NCI-H1417 (cell line): ENCODE measurements at regions not wholly inside any gene's neighbourhood (a gene's known extent, or its start where the extent isn't known, plus 50 kb on each side); places are given as distances from the start of the nearest gene placed in this dataset.

Experiments
- DNase-seq, 3 experiments: peaks; one replicate each; lab custom pipeline; 2025; lab: John Stamatoyannopoulos, UW

DNA sequence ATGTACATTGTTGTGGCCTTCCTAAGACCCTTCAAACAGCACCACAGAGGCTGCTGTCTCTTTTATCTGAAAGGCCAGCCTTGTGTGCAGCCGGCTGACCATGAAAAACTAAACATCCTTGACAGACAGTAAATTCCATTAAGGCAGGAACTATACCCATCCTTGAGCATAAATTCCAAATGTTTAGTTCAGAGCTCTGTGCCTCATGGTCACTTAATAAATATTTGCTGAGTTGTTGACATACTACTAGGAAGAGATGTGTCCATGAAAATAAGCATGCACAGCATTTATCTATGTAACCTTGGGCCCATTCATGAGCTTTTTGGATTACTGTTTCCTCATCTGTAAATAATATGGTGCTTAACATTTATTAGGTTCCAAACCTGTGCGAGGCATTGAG is 424.8 kb downstream of the HRH4 start:
- DNase-seq = no peak

DNA sequence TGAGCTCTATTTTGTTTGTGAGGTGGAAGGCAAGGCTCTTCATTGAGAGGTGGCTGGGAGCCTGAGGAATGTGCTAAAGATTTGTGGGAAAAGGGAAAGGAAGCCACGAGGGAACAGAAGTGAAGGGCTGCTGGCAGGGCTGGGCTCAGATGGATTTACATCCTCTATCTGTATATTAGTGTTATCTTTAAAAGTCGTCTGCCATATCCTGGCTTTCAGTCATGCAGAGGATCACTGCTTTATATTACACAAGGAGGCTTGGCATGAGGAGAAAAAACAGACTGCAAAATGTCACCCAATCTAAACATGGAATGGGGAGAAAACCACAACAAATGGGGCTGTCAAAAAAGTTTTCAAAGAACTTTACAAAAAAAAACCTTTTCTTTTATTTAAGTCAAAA is 434.4 kb downstream of the HRH4 start:
- DNase-seq = no peak

DNA sequence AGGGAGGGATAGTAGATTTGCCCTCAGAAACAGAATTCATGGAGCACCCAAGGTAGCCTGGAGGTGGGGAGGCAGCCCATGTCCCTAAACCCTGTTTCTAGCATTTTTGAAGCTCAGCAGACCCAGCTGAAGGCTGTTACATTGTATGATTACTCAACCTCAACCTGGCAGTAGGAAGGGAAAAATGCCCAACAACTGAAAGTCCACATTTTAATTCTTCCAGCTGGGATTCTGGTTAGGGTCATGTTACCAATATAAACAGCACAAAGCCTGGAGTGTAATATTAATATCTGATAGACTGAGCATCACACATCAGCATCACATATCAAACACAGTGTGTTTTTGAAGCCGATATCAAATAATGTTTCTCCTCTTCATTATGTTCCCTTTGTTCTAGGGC is 437.0 kb downstream of the HRH4 start:
- no peak for DNase-seq

- DNase-seq = no peak
Measured at GRCh38 chr18:24910221-24910620, 441.7 kb downstream of the ZNF521 start.

- DNase-seq = no peak
Measured at GRCh38 chr18:24913507-24914170, 438.3 kb downstream of the ZNF521 start.

DNA sequence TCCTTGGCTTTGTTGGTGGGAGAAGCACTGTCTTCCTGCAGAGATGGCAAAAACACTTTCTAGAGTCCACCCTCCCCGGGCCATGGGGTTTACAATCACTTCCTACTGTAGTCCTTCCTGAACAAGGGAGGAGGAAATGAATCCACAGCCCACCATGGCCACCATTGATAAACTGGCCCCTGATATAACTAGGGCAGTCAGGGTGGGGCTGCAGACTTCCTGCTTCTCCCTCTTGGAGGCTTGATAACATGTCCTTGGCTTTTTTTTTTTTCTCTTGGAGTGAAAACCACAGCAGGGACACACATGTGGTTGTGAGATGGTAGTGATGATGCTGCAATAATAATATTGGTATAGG is 437.8 kb downstream of the ZNF521 start:
- no peak for DNase-seq

- DNase-seq = peak in 1 of 3 experiments; percentile 48
Measured at GRCh38 chr18:24914685-24915084, 437.3 kb downstream of the ZNF521 start.

DNA sequence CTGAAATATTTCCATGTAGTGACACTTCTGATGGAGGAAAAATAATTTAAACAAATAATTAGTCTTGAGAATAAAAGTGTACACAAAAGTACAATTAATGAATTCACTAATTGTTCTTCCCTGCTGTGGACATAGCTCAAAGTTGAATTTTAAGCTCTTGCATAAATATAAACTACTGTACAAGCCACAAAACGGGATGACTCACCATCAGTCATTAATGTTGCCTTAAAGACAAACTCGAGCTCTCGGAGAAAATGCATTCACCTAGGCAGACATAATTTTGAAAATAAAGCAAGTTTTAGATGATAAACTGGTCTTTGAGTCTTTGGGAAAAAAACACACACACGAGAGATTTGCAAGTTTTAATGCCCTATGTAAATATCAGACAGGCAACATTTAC is 436.4 kb downstream of the ZNF521 start:
- DNase-seq = peak in 1 of 3 experiments; percentile 55

DNA sequence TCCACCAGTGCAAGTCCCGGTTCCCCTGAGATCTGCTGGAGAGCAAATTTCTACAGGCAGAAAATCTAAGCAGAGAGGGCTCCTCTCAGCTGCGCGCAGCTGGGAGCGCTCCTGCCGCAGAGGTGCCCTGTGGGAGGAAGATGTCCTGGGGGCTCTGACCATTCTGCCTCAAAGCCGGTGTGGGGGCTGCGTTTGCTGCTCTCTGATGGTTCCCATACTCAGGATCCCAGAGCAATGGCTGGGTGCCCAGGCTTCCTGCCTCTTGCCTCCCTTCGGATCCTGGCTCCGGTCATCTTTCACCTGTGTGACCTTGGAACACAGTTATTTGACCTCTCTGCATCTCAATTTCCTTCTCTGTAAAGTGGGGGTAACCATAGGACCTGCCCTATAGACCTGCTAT is 434.2 kb downstream of the ZNF521 start:
- no peak for DNase-seq

DNA sequence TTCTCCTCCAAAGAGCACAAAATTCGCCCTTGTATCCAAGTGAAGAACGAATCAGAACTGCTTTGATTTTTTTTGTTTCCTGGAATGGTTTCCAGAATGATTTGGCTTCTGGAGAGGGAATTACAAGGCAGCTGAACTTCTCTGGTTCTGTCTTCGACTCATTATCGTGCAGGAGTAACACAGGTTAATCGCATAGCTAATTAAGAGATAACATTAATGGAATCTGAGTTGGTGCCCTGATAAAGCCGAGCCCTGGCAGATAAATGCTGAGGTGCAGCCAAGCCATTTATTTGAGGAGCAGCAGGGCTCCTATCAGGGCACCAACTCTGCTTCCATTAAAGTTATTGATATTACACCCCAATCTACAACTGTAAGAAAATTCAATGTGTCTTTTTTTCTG is 433.7 kb downstream of the ZNF521 start:
- DNase-seq = no peak

- DNase-seq = no peak
Measured at GRCh38 chr18:24919181-24919797, 432.7 kb downstream of the ZNF521 start.

GRCh38 chr18:24922491-24922890 is 429.5 kb downstream of the ZNF521 start:
- no peak for DNase-seq

DNA sequence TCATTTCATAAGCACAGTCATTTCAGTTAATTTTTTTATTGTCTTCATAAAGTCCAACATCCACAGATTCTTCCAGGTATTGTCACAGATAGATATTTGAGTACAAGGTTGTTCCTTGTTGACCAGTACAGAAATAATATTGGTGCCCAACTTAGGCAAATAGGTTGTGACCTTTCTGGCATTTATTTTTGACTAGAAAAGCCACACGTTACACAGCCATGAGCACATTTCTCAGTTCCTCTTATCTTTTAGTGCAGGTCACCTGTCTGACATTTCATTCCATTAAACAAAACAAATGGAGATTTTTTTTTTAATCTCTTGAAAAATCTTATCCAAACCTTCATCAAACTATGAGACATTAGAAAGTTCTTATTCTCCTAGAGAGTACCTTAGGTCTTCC is 428.8 kb downstream of the ZNF521 start:
- DNase-seq = no peak

DNA sequence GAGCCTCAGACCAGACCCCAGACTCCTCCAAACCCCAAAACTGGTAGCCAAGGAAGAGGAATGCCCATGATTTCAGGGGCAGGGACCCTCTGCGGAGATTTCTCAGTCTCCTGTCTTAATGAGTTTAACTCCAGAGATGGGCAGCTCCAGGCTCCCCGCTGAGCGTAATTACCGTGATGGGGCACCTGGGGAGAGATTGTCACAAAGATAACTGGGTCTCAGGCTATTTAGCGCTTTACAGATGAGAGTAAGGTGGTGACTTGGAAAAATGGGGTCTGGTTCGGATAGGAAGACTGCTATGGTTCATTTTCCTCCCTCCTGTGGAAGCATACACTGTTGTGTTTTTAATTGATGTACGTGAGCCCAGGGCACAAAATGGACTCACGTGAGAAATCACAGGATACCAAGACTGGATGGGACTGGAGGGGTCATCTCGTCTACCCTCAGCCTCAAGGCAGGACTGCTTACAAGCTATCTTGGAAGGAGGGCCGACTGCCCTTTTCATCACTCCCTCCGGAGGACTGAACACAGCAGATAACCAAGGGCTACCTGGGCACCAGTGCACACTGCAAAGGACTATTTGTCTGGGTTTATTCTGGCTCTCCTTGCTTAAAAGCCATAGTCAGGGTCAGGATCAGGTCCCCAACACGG is 427.8 kb downstream of the ZNF521 start:
- peak in 2 of 3 experiments; percentile 27 to 55 for DNase-seq

DNA sequence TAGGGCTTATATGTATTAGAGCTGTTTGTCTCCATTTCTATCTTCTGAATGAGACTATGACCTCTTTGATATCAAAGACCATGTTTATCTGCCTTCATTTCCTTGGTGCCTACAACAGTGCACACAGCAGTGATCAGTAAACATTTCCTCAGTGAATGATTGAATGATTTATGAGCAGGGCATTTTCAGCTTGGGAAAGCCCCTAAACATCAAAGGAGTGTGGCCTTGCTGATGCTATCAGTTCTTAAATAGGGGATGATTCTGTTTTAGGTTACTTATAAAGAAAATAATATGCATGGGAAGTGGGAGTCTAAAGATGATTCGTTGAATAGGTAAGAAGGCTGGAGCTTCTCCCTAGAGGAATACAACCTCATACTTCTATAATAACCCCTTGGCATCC is 425.3 kb downstream of the ZNF521 start:
- DNase-seq = no peak

DNA sequence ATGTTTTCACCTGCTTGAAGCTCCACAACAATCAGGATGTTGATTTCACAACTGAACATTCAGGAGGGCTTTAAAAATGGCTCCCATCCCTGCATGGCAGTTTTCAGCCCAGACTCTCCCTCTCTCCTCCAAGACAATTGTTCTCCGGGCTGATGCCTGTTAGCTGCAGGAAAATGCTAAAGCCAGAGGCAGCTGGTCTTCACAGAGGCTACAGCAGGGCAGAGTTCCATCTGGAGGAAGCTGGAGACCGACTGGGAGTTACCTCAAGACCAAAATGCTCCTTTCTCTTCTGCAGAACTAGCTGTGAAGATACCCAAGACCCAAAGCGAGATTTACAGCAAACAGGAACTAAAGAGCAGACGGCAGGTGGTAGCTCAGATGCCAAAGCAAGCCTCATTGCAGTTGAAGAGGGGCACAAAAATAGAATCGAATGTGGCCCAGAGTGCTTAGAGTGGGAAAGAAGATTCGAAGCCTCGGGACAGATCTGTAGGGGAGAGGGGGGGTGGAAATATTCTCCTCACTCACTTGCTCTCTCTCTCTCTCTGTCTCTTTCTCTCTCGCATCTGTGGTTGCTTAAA is 423.6 kb downstream of the ZNF521 start:
- DNase-seq = peak in 1 of 3 experiments; percentile 68

DNA sequence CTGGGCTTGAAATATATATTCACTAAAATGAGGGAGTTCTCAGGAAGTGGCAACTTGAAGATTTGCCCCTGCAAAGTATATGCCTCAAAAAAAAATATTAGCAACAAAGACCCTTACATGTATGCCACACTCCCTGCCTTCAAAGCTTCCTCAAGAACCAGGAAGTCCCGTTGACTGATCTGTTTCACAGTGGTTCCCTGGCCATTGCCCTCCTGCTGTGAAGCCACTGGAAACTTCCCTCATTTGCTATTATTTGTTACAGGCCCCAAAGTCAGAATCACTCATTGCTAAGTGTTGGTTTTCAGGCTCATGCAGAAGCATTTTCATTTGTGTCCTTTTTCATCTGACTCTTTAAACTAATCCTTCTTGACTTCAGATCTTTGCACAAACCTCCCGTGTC is 421.5 kb downstream of the ZNF521 start:
- DNase-seq = peak in 2 of 3 experiments; percentile 11 to 51

DNA sequence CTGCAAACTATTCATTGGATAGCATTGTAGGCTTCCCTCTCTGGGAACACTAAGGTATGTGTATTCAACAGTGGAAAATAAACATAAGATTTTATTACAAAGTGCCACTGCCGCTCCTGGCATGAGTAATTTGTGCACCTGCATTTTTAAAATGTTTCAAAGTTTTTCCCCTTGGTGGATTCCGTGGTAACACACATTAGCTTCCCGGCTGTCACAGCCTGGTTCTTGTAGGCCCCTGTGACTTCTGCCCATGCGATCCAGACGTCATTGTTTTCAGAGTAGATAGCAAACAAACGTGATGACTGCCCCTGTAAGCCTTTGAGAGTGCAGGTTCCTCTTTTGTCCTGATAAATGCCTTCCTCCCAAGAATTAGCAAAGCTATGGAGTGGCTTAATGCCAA is 421.0 kb downstream of the ZNF521 start:
- peak; percentile 19 to 70 (median 28) for DNase-seq

GRCh38 chr18:24933345-24933744 is 418.6 kb downstream of the ZNF521 start:
- DNase-seq = no peak

DNA sequence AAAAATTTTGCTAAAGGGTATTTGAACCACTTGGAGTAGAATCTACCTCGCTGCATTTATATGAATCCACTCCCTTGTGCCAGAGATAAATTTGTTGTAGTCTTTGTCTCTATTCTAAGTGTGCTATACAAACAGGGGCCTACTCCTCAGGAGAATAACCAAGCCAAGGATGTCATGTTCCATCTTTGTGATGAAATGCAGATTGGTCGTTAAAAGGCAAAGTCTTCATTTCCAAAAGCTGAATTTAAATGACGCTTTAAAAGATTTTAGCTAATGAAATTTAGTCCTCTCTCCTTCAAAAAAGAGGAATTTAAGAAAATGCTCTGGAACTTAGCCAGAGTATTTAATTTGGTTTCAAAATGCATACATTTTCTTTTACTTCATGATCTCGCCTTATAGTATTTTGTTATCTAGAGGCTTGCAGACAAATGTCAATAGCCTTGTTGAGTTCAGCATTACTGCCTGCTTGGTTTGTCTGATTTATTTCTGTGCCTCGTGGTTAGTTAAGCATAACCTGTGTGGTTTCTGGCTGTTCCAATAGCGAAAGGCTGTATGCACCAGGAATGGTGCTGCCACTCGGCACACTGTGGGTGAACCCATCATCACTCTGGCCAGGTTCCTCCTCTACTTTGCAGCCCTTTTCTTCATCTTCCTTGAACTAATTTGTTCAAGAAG is 417.6 kb downstream of the ZNF521 start:
- no peak for DNase-seq

DNA sequence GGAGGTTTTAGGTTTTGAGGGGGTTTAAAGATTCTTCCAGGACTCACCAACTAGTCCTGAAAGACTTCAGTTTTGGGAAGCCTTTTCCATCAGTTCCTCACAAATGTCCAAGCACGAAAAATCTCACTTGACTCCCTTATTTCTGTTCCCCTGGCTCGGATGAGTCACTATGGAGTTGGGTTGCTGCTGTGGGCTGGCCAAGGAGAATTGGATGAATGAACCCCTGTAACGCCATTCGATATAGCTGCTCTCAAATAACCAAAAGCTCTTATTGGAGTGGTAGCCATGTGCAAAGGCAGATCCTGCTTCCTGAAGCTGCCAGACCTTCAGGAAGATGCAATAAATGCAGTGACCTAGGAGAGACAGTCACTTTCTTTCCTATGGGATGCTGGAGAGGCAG is 417.0 kb downstream of the ZNF521 start:
- DNase-seq = no peak

DNA sequence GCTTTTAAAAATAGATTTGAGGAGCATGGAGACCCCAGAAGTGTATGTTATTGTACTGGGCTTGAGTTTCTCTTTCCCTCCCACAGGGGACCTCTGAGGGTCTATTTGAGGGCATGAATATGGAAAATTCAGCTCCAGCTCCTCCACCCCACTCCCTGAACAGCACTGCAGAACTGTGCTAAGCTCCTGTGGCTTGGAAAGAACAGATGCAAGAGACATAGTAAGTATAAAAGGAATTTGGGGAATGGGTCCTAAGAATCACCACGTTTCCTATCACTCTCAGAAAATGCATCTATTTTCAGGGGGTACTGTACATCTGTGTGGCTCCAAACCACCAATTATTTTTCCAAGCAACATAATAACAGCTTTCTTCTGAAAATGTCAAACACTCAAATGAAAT is 416.1 kb downstream of the ZNF521 start:
- no peak for DNase-seq

- no peak for DNase-seq
Measured at GRCh38 chr18:24936691-24937090, 415.3 kb downstream of the ZNF521 start.
